K562 (cell line): ENCODE measurements at regions not wholly inside any gene's neighbourhood (a gene's known extent, or its start where the extent isn't known, plus 50 kb on each side); places are given as distances from the start of the nearest gene placed in this dataset.

Source experiments
- ARID1B ChIP-seq: fragments of 450-650 bp; IDR thresholded peaks from 2 replicates; pipeline ENCODE4 v1.6.1; 2016; ENCODE audit warnings: antibody characterized with exemption, mild to moderate bottlenecking, inconsistent platforms
- CBFA2T3 ChIP-seq: fragments of 450-650 bp; IDR thresholded peaks from 2 replicates; pipeline ENCODE4 v1.6.1; 2017
- NRF1 ChIP-seq, 2 experiments: fragments of 450-650 bp; IDR thresholded peaks in 1 of 2; conservative IDR thresholded peaks in 1 of 2; 2 replicates each; pipeline ENCODE4 v1.6.1; 2014; ENCODE audit warnings: mild to moderate bottlenecking in 2 of 2
- NUFIP1 ChIP-seq: fragments of 450-650 bp; IDR thresholded peaks from 2 replicates; pipeline ENCODE4 v1.6.1; 2018; ENCODE audit not compliant: partially characterized antibody
- SMARCA4 ChIP-seq: fragments of 450-650 bp; IDR thresholded peaks from 2 replicates; pipeline ENCODE4 v1.6.1; 2016
- SMARCC2 ChIP-seq: fragments of 450-650 bp; IDR thresholded peaks from 2 replicates; pipeline ENCODE4 v1.6.1; 2017; ENCODE audit warnings: antibody characterized with exemption, moderate library complexity, mild to moderate bottlenecking, low read depth
- TAL1 ChIP-seq: fragments of 450-650 bp; IDR thresholded peaks from 2 replicates; pipeline ENCODE4 v1.6.1; 2016; ENCODE audit warnings: mild to moderate bottlenecking
- TEAD4 ChIP-seq, 2 experiments: sonication (generic) in 1 of 2; formaldehyde crosslinking in 1 of 2; IDR thresholded peaks; 2 replicates each; pipeline versions ENCODE4 v1.6.1 to v1.8.0; 2012 to 2022; ENCODE audit warnings: borderline replicate concordance in 1 of 2, inconsistent platforms in 1 of 2, low read length in 1 of 2, mild to moderate bottlenecking in 1 of 2, missing genetic modification reagents in 1 of 2
- TGIF2 ChIP-seq: sonication (generic); formaldehyde crosslinking; IDR thresholded peaks from 2 replicates; pipeline ENCODE4 v1.8.1; 2022; ENCODE audit warnings: mild to moderate bottlenecking, missing genetic modification reagents, moderate library complexity
- ZBTB12 ChIP-seq: fragments of 250-450 bp; sonication (Bioruptor Pico); IDR thresholded peaks from 2 replicates; pipeline ENCODE4 v1.4.0; 2020
- ZMIZ1 ChIP-seq, 2 experiments: fragments of 150-350 bp in 1 of 2; IDR thresholded peaks; 2 replicates each; pipeline ENCODE4 v1.6.1; 2012 to 2016; ENCODE audit warnings: low read depth in 2 of 2, low read length in 2 of 2, mild to moderate bottlenecking in 1 of 2, moderate library complexity in 1 of 2
- ZNF436 ChIP-seq: fragments of 250-450, 450-650 bp; sonication (Bioruptor Pico); formaldehyde crosslinking; IDR thresholded peaks from 2 replicates; pipeline ENCODE4 v1.7.0; 2020; ENCODE audit warnings: mild to moderate bottlenecking

GRCh38 chr4:67366311-67366861 is 178.9 kb downstream of the CENPC start (continued):
- TF ChIP-seq SMARCC2 (peak; percentile 76; the same call in 1 of the 2 replicates), ZNF436 (no peak), TGIF2 (no peak), TEAD4 (IDR thresholded peaks at IDR 0.05; ENCODE audit: low read length) (peak; percentile 56), TEAD4 (CRISPR knock-in tag; IDR thresholded peaks at IDR 0.05; ENCODE audit: borderline replicate concordance) (no peak), ARID1B (peak; percentile 86), ZBTB12 (CRISPR knock-in tag) (no peak), ZMIZ1 (IDR thresholded peaks at IDR 0.05; ENCODE audit: low read depth in 2 of 2, low read length in 2 of 2) (no peak), NUFIP1 (no peak), CBFA2T3 (peak; percentile 55), NRF1 (conservative IDR thresholded peaks at IDR 0.05 in 1 of 2, IDR thresholded peaks at IDR 0.05 in 1 of 2) (no peak), SMARCA4 (peak; percentile 78), TAL1 (peak; percentile 39; the same call in 1 of the 2 replicates)
